ENCODE measurements at regions not wholly inside any gene's neighbourhood (a gene's known extent, or its start where the extent isn't known, plus 50 kb on each side); places are given as distances from the start of the nearest gene placed in this dataset.
"Not testable (repeated sequence)": the region's sequence is repeated elsewhere in the genome, so short reads cannot be mapped to it uniquely, and the experiment has no call there.

GRCh38 chr20:43404878-43405277, 52.8 kb upstream of the SRSF6 start:
- Histone ChIP-seq H3K27ac (no peak overlapping the region), H3F3A (ENCODE audit: insufficient read depth) (no peaks in the 10 kb centered on the region), H3K4me3 (no peak overlapping the region), H3K9me2 (ENCODE audit: insufficient read depth) (no peaks in the 10 kb centered on the region), H3K79me2 (ENCODE audit: insufficient read depth) (no peaks in the 10 kb centered on the region), H3K9ac (no peak overlapping the region), H4K20me1 (ENCODE audit: insufficient read depth) (no peaks in the 10 kb centered on the region), H3K27me3 (replicated peaks; ENCODE audit: insufficient read depth) (peaks cover 6% of the 10 kb centered on the region), H3K4me2 (ENCODE audit: unreplicated experiment) (no peak overlapping the region), H2AFZ (no peak overlapping the region), H3K4me1 (ENCODE audit: insufficient read depth) (no peaks in the 10 kb centered on the region), H3K9me3 (ENCODE audit: low read depth) (no peaks in the 10 kb centered on the region), H3K36me3 (ENCODE audit: low read depth) (no peaks in the 10 kb centered on the region)
- in situ Hi-C loops (cut with MboI) = loop anchor here (25.0 kb wide), 2 partner anchors 668 to 1668 kb away; no protein-coding TSS in a partner anchor
- 11 to 15% methylated on average over 3 of the region's 3 CpGs for WGBS, 2 experiments (ENCODE audit: low coverage in 1 of 2, low lambda C conversion rate in 2 of 2, missing lambda C conversion rate in 2 of 2)
- peak; percentile 38 for DNase-seq
- TF ChIP-seq EZH2 (IDR thresholded peaks at IDR 0.05; ENCODE audit: insufficient read depth, poor library complexity, severe bottlenecking) (no peak), EZH2phosphoT487 (IDR thresholded peaks at IDR 0.05; ENCODE audit: insufficient read depth, low read depth) (no peak)

- not testable (repeated sequence) for H3K79me2 ChIP-seq (ENCODE audit: insufficient read depth); H3K9ac ChIP-seq; H4K20me1 ChIP-seq (ENCODE audit: insufficient read depth); H3K9me2 ChIP-seq (ENCODE audit: insufficient read depth); H3K4me3 ChIP-seq; H3K27me3 ChIP-seq (replicated peaks; ENCODE audit: insufficient read depth); H3K4me2 ChIP-seq (ENCODE audit: unreplicated experiment); DNase-seq; H3F3A ChIP-seq (ENCODE audit: insufficient read depth); H3K9me3 ChIP-seq (ENCODE audit: low read depth); H3K36me3 ChIP-seq (ENCODE audit: low read depth); H3K27ac ChIP-seq; H2AFZ ChIP-seq; H3K4me1 ChIP-seq (ENCODE audit: insufficient read depth)
- WGBS, 2 experiments (ENCODE audit: low coverage in 1 of 2, low lambda C conversion rate in 2 of 2, missing lambda C conversion rate in 2 of 2) = 26 to 37% methylated on average over 6 of the region's 6 CpGs
- in situ Hi-C loops (cut with MboI) = loop anchor here (25.0 kb wide), 2 partner anchors 664 to 1664 kb away; no protein-coding TSS in a partner anchor
These were observed 56.8 kb upstream of the SRSF6 start for GRCh38 chr20:43400882-43401281.

GRCh38 chr20:43398676-43399324, 58.9 kb upstream of the SRSF6 start:
- Histone ChIP-seq H3F3A (ENCODE audit: insufficient read depth) (no peaks in the 10 kb centered on the region), H3K79me2 (ENCODE audit: insufficient read depth) (no peaks in the 10 kb centered on the region), H3K4me3 (no peak overlapping the region), H3K4me1 (ENCODE audit: insufficient read depth) (no peaks in the 10 kb centered on the region), H3K9ac (no peak overlapping the region), H2AFZ (no peak overlapping the region), H3K27me3 (replicated peaks; ENCODE audit: insufficient read depth) (no peaks in the 10 kb centered on the region), H3K9me3 (ENCODE audit: low read depth) (no peaks in the 10 kb centered on the region), H3K9me2 (ENCODE audit: insufficient read depth) (no peaks in the 10 kb centered on the region), H3K27ac (no peak overlapping the region), H4K20me1 (ENCODE audit: insufficient read depth) (no peaks in the 10 kb centered on the region), H3K4me2 (ENCODE audit: unreplicated experiment) (no peak overlapping the region), H3K36me3 (ENCODE audit: low read depth) (no peaks in the 10 kb centered on the region)
- in situ Hi-C loops (cut with MboI) = no loop called here
- DNase-seq = no peak
- WGBS, 2 experiments (ENCODE audit: low coverage in 1 of 2, low lambda C conversion rate in 2 of 2, missing lambda C conversion rate in 2 of 2) = 60 to 67% methylated on average over 8 of the region's 8 CpGs
- TF ChIP-seq EZH2 (IDR thresholded peaks at IDR 0.05; ENCODE audit: insufficient read depth, poor library complexity, severe bottlenecking) = no peak
- no peak for TF ChIP-seq EZH2phosphoT487 (IDR thresholded peaks at IDR 0.05; ENCODE audit: insufficient read depth, low read depth)

GRCh38 chr20:43397147-43397546, 60.5 kb upstream of the SRSF6 start:
- in situ Hi-C loops (cut with MboI) = no loop called here

GRCh38 chr20:43393052-43393451, 64.6 kb upstream of the SRSF6 start:
- H3K9me3 ChIP-seq (ENCODE audit: low read depth) = no peaks in the 10 kb centered on the region
- in situ Hi-C loops (cut with MboI) = no loop called here
- WGBS, 2 experiments (ENCODE audit: low coverage in 1 of 2, low lambda C conversion rate in 2 of 2, missing lambda C conversion rate in 2 of 2) = 8 to 12% methylated on average over 3 of the region's 3 CpGs

More at GRCh38 chr20:43397147-43397546, 60.5 kb upstream of the SRSF6 start:
- Histone ChIP-seq H3K79me2 (ENCODE audit: insufficient read depth) (no peaks in the 10 kb centered on the region), H3K36me3 (ENCODE audit: low read depth) (no peaks in the 10 kb centered on the region), H3K27me3 (replicated peaks; ENCODE audit: insufficient read depth) (no peaks in the 10 kb centered on the region), H3K4me2 (ENCODE audit: unreplicated experiment) (no peak overlapping the region), H3K4me1 (ENCODE audit: insufficient read depth) (no peaks in the 10 kb centered on the region), H3K9ac (no peak overlapping the region), H3F3A (ENCODE audit: insufficient read depth) (no peaks in the 10 kb centered on the region), H3K4me3 (no peak overlapping the region), H4K20me1 (ENCODE audit: insufficient read depth) (no peaks in the 10 kb centered on the region), H3K27ac (no peak overlapping the region), H3K9me2 (ENCODE audit: insufficient read depth) (no peaks in the 10 kb centered on the region), H3K9me3 (ENCODE audit: low read depth) (no peaks in the 10 kb centered on the region), H2AFZ (no peak overlapping the region)
- TF ChIP-seq EZH2 (IDR thresholded peaks at IDR 0.05; ENCODE audit: insufficient read depth, poor library complexity, severe bottlenecking) = no peak
- no peak for TF ChIP-seq EZH2phosphoT487 (IDR thresholded peaks at IDR 0.05; ENCODE audit: insufficient read depth, low read depth)
- 3 to 4% methylated on average over 2 of the region's 2 CpGs for WGBS, 2 experiments (ENCODE audit: low coverage in 1 of 2, low lambda C conversion rate in 2 of 2, missing lambda C conversion rate in 2 of 2)
- peak; percentile 32 for DNase-seq

More at GRCh38 chr20:43393052-43393451, 64.6 kb upstream of the SRSF6 start:
- no peak overlapping the region for H3K9ac ChIP-seq
- H3K27me3 ChIP-seq (replicated peaks; ENCODE audit: insufficient read depth) = no peaks in the 10 kb centered on the region
- no peaks in the 10 kb centered on the region for H3K36me3 ChIP-seq (ENCODE audit: low read depth)
- TF ChIP-seq EZH2phosphoT487 (IDR thresholded peaks at IDR 0.05; ENCODE audit: insufficient read depth, low read depth) (no peak), EZH2 (IDR thresholded peaks at IDR 0.05; ENCODE audit: insufficient read depth, poor library complexity, severe bottlenecking) (no peak)
- no peaks in the 10 kb centered on the region for H4K20me1 ChIP-seq (ENCODE audit: insufficient read depth)
- DNase-seq = no peak
- H3K79me2 ChIP-seq (ENCODE audit: insufficient read depth) = no peaks in the 10 kb centered on the region
- no peak overlapping the region for H2AFZ ChIP-seq
- no peak overlapping the region for H3K27ac ChIP-seq
- peaks cover 16% of the 10 kb centered on the region for H3K4me1 ChIP-seq (ENCODE audit: insufficient read depth)
- H3F3A ChIP-seq (ENCODE audit: insufficient read depth) = peaks cover 12% of the 10 kb centered on the region; the same call in 1 of the 2 replicates
- H3K9me2 ChIP-seq (ENCODE audit: insufficient read depth) = no peaks in the 10 kb centered on the region
- no peak overlapping the region for H3K4me3 ChIP-seq
- no peak overlapping the region for H3K4me2 ChIP-seq (ENCODE audit: unreplicated experiment)

Data from GM23248 (cell line).